Dermis blood vessel endothelial cell (primary cell): ENCODE measurements at regions not wholly inside any gene's neighbourhood (a gene's known extent, or its start where the extent isn't known, plus 50 kb on each side); places are given as distances from the start of the nearest gene placed in this dataset.

Experiments used
- DNase-seq: peaks from one replicate; pipeline ENCODE4 v3.0.0; 2010

GRCh38 chr3:99186016-99186415, 284.5 kb upstream of the DCBLD2 start:
- DNase-seq, result no peak

DNA sequence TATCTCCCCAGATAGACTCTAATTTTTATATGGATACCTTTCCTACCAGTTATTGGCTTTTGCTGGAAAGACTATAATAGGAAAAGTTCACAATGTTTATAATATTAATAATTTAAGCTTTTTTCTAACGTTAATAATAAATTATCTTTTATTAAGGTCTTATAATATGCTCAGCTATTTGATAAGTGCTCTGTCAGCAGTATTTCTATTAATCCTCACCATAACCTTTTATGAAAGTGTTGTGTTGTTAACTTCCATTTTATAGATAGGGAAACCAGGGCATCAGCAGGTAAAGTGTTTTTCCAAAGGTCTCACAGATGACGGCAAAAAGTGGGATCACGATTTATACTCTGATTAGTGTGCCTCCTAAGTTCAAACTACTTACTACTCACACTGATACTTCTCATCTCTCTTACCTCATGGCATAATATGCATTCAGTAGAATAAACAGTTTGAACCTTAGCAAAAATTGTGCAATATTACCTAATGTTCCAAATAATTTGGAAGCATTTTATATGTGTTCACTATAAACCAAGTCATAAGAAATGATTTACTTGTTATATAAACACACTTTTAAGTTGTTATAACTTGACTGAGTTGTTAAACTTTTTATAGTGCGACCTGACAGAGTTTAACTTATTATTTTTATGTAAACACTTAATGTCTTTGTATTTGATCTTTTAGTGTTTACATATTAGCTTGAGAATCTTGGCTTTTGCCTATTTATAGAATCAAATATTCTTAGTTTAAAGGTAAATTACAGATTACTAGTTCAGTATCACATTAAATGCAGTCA, 274.9 kb upstream of the DCBLD2 start:
- DNase-seq, result no peak

DNA sequence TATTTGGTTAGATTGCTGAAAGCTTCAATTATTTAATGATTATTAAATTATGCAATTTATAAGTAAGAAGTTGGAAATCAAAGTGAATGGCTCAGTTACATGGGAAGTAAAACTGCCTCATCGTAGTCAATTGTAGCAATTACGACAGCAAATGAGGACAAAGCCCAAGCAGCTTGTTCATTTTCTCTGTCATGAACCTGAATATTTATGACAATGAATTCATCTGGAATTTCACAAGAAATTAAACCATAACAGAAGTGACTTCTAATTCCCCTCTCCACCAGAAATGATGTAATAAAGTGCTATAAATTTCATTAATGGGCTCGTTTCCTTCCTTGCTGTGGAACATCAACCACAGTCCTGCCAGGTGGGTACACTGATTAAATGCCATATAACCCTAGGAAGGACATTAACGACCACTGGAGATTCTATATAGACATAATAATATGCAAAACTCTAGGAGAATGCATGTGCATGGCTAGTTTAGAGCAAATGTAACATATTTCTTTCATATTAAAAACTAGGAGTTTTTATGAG, 273.8 kb upstream of the DCBLD2 start:
- peak; percentile 10 for DNase-seq

DNA sequence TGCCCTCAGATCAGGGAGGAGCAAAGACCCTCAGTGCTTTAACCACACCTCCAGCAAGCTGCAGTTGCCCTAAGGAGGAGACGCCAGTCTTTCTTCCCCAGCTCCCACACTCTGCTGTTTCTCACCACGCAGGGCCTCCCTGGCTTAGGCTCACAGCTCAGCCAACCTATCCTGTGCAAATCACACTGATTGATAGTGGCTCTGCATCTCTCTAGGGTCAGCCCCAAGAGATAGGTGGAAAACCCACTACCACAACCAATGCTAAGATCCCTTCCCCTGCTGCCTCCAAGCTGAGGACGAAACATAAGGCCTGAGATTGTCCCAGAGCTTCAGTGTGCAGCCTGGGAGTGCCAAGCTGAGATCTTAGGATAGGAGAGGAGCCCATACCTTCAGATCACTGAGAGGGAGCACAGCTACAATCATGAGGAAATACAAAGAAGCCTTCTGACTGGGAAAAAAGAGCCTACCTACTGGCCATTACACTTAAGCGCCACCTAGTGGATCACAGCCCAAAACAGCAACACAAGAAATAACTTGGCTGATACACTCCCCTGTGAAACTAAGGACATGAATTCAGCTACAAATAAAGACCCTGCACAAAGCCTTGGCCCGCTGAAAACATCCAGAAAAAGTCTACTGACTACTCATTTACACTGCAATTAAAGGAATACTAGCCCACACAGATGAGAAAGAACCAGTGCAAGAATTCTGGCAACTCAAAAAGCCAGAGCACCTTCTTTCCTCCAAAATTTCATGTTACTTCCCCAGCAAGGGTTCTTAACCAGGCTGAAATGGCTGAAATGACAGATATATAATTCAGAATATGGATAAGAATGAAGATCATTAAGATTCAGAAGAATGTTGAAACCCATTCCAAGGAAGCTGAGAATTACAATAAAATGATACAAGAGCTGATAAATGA, 271.5 kb upstream of the DCBLD2 start:
- peak; percentile 88 for DNase-seq

DNA sequence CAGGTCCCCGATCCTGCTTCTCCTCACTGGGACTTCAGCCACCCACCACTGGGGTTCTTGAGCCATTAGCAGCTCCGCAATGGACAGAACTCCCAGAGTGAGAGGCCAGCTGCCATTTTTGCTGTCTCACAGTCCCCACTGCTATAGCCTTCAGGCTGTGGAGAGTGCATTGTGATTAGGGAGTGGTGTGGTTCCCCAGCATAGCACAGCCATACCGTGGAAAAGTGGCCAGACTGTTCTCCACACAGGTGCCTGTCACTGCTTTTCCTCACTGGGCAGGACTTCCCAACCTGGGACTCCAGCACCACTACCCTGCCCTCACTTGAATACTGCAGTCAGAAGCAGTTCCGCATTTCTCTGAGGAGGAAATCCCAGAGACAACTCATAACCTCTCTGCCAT, 270.3 kb upstream of the DCBLD2 start:
- DNase-seq, result no peak

DNA sequence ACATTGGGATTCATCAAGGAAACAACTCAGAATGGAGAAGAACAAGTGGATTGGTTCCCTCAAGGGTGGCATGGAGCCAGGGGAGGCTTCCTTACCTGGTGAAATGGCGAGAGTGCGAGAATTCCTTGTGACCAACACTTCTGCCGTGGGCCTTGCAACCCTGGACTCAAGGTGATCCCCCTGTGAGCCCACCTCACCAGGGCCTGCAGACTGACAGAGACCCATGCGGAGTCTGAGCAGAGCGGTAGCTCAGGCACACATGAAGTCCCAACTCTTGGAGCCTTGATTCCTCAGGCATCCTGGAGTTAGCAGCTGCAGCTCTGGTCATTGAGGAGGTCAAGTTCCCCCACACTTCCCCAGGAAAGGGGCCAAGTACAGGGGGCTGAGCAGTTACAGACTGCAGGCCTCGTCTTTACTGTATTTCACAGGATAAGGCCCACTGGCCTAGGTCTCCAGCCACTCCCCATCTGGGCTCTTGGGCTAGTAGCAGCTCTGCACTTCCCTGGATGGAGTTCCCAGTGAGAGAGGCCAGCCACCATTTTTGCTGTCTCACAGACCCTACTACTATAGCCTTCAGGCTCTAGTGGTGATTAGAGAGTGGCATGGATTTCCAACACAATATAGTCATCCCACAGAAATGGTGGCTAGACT, 269.5 kb upstream of the DCBLD2 start:
- no peak for DNase-seq

- DNase-seq, result no peak
These were observed 265.6 kb upstream of the DCBLD2 start for GRCh38 chr3:99167071-99167470.

DNA sequence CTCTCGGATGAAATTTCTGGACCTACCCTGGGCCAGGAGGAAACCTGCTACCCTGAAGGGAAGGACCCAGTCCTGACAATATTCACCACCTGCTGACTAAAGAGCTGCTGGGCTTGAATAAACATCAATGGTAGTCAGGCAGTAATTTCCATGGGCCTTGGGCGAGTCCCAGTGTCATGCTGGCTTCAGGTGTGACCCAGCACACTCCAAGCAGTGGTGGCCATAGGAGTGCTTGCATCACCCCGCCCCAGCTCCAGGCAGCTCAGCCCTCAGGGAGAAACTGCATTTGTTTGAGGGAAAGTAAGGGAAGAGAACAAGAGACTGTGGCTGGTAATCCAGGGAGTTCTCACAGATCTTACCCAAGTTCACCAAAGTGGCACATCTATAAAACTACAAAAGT, 261.8 kb upstream of the DCBLD2 start:
- no peak for DNase-seq

DNA sequence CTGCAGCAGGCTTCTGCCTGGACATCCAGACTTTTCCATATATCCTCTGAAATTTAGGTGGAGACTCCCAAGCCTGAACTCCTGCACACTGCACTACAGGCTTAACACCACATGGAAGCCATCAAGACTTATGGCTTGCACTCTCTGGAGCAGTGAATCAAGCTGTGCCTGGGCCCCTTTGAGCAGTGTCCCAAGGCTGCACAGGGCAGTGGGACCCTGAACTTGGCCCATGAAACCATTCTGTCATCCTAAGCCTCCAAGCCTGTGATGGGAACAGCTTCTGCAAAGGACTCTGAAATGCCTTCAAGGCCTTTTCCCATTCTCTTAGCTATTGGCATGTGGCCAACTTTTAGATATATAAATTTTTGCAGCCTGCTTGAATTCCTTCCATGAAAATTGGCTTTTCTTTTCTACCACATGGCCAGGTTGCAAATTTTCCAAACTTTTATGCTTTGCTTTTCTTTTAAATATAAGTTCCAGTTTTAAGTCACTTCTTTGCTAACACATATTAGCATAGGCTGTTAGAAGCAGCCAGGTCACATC, 257.8 kb upstream of the DCBLD2 start:
- no peak for DNase-seq

- no peak for DNase-seq
These were observed 243.5 kb upstream of the DCBLD2 start for GRCh38 chr3:99145031-99145430.

DNA sequence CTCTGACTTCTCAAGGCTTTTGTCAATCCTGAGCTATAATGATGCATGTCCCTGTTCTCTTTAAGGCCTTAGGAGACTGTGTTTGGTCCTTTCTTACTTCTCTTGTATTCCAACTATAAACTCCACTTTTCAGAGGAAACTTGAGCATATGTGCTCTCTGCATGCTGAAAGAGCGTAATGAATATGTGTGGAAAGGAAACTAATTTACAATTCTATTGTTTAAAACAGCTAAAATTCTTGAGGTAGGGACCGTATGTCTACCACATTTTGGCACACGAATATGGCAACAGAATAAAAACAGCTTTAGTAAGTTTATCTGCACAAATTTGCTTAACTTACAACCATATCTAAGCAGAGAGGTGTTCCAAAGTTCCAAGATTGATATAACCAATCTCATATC, 242.0 kb upstream of the DCBLD2 start:
- DNase-seq, result no peak

- DNase-seq, result no peak
These were observed 233.5 kb upstream of the DCBLD2 start for GRCh38 chr3:99134986-99135385.

GRCh38 chr3:99131876-99132275, 230.4 kb upstream of the DCBLD2 start:
- peak; percentile 44 for DNase-seq

DNA sequence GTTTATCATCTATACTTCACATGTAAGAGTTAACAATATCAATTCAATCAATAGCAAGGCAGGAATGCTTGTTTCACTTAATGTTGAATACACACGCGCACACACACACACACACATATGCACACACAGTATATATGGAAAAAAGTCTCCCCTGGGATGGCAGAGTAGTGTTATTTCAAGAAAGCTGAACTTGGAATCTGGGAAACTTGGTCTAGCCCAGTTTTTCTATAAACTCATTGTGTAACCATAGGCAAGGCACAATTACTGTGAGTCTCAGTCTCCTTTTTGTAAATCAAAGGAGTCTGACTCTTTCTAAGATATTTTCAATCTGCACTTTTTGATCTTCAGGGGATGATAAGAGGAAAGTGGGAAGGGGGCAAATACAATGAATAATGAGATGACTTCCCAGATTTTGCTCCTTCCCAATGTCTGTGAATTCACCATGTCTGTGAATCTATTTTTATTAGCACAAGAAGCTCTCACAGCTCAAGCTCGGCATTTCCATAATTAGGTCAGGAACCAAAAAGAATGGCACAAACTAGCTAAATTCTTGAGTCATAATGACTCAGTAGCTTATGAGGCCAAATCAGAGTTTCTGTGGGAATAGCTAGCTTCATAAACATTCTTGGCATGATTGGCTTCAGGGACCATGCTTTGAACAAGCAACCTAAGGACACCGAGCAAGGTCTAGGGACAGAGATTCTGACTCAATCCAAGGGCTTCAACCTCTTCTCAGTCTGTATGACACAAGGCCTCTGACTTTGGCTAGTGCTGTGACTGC, 227.4 kb upstream of the DCBLD2 start:
- peak; percentile 92 for DNase-seq

DNA sequence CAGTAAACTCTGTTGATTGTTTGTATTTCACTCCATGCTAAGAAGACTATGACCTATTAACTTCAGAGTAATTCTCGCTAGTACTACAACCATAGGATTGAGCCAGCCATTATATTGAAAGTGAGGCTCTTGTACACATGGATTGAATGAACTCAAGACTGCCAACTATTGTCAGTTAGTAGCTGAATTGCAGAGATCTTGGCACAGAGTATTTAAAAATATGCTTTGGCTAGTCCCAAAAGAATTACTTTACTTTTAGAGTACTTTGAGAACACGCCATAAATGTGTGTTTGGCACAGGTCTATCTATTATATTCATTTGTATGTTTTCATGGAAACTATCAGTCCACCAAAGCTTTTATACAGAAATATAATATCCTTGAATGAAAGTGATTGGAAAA, 226.7 kb upstream of the DCBLD2 start:
- DNase-seq, result no peak

DNA sequence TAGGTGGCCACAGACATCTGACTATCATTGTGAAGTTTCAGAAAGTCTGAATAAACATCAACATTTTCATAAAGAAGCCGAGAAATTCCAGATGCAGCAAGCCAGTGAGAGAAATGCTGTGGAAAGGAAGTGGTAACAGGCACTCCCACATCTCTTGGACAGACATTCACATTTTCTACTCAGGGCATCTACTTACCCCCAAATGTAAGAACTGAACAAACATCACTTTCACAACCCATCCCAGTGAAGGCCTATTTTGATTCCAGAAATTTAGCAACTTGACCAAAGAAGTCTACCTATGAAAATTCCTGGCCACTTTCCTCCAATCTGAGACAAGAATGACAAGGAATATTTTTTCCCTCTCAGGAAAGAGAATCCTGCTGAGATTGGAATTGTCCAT, 224.8 kb upstream of the DCBLD2 start:
- no peak for DNase-seq

GRCh38 chr3:99119385-99119784, 217.9 kb upstream of the DCBLD2 start:
- no peak for DNase-seq

DNA sequence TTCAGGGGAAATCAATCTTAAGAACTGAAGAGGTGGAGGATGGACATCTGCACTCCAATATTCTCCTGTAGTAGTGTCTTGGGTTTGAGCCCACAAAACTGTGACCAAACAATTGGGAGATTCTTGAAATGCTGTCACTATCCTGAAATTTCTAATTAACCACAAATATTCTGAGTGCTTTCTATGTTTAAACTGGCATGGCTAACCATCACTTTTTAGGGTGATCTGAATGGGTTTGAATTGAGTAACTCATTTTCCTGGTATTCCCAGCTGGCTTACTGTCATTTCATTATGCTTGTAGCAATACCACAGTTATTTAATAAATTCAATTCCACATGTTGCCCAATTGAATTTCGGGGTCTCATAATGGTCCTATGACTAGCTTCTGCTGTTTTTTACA, 216.9 kb upstream of the DCBLD2 start:
- DNase-seq, result no peak

DNA sequence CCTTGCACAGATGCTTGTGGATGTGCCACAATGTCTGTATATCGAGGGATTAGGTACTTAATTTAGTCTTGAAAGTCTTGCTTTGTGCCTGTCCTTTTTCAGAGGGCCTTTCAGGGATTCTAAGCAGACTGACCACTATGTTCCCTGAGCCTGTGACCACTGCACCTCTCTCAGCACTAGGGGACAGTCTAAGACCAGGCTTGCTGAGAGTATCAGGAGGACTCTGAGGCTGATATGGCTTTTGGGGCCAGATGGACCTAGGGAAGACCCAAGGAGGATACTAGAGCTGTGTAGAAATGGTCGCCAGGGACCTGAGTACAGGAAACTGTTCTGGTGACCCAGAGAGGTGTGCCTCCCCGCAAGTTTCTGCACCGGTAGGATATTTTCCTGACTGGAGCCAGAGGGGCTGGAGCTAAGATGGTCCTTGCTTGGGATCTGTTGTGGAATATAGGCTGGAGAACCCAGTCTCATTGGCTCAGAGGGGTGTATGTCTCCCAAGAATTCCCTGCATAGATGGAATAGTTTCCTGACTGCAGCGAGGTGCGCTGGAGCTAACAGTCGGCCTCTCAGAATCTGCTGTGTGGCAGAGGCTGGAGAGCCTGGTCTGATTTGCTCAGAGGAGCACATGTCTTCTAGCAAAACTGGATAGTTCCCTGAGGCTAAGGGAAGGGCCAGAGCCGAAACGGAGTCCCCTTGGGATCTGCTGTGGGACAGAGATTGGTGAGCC, 213.2 kb upstream of the DCBLD2 start:
- peak; percentile 85 for DNase-seq

GRCh38 chr3:99111235-99111634, 209.7 kb upstream of the DCBLD2 start:
- DNase-seq, result no peak

DNA sequence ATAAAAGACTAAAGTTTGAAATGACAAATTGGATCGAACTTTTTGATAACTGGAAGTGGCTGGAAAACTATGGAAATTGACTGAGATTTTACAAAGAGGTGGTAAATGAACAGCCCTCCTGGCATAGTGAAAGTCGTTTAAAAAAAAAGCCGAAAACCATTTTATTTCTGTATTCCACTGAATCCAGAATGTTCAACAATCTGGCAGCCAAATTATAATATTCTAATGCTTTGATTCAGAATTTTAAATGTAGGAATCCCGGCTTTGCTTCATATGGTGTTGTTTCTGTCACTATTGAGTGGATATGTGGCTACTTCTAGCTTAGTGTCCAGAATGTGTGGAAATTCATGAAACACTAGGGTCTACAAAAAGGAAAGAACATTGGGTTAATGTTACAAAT, 208.9 kb upstream of the DCBLD2 start:
- no peak for DNase-seq
